ENCODE measurements at regions not wholly inside any gene's neighbourhood (a gene's known extent, or its start where the extent isn't known, plus 50 kb on each side); places are given as distances from the start of the nearest gene placed in this dataset.
"Not testable (repeated sequence)": the region's sequence is repeated elsewhere in the genome, so short reads cannot be mapped to it uniquely, and the experiment has no call there.

DNA sequence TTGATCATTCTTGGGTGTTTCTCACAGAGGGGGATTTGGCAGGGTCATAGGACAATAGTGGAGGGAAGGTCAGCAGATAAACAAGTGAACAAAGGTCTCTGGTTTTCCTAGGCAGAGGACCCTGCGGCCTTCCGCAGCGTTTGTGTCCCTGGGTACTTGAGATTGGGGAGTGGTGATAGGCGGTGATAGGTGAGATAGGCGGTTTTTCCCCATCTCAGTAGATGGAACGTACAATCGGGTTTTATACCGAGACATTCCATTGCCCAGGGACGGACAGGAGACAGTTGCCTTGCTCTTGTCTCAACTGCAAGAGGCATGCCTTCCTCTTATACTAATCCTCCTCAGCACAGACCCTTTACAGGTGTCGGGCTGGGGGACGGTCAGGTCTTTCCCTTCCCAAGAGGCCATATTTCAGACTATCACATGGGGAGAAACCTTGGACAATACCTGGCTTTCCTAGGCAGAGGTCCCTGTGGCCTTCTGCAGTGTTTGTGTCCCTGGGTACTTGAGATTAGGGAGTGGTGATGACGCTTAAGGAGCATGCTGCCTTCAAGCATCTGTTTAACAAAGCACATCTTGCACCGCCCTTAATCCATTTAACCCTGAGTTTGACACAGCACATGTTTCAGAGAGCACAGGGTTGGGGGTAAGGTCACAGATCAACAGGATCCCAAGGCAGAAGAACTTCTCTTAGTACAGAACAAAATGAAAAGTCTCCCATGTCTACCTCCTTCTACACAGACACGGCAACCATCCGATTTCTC, 86.2 kb downstream of the OR2B2 start:
- not testable (repeated sequence) for DNase-seq

DNA sequence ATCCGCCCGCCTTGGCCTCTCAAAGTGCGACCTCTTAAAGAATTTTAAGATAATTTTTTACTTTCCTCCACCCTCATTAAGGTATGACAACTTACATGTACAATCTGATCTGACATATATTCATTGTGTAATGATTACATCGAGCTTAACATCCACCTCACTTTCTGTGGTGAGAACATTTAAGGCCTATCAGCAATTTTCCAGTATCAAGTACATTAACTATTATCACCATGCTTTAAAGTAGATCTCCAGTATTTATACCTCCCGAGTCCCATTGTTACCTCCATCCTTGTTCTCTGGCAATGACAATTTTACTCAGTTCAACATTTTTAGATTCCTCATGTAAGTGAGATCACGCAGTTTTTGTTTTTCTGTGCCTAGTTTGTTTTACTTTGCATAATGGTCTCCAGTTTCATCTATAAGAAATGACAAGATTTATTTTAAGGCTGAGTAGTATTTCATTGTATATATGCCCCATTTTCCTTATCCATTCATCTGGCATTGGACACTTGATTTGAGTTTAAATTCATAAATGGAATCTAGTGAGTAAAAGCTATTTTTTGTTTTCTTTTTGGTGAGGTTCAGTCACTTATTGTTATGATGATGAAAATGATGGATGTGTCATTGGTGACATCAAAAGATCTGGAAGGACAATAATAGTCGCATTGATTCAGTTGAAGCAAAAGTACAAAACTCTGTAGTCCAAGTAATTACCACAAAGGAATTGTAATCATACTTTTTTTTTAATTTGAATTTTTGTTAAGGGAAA, 87.0 kb downstream of the OR2B2 start:
- no peak for DNase-seq

DNA sequence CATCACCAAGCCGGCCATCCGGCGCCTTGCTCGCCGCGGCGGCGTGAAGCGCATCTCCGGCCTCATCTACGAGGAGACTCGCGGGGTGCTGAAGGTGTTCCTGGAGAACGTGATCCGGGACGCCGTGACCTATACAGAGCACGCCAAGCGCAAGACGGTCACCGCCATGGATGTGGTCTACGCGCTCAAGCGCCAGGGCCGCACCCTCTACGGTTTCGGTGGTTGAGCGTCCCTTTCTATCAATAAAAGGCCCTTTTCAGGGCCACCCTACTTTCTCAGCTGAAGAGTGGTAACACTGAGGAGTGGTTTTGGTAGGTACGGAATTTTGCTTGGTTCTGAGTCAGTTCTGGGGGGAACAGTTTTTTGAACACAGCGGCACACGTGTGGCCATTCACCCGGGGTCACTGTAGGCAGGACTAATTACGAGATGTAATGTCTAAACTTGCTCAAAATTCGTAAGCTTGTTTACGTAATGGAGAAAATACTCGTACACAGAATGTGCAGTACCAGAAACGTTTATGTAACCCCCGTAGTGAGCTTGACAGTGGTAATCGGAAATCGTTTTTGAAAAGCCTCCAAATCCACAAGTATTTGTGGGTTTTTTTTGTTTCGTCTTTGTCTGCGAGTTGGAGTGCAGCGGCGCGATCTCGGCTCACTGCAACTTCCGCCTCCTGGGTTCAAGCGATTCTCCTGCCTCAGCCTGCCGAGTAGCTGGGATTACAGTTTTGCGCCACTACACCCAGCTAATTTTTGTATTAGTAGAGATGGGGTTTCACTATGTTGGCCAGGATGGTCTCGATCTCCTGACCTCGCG, 87.8 kb downstream of the OR2B2 start:
- DNase-seq = not testable (repeated sequence)

DNA sequence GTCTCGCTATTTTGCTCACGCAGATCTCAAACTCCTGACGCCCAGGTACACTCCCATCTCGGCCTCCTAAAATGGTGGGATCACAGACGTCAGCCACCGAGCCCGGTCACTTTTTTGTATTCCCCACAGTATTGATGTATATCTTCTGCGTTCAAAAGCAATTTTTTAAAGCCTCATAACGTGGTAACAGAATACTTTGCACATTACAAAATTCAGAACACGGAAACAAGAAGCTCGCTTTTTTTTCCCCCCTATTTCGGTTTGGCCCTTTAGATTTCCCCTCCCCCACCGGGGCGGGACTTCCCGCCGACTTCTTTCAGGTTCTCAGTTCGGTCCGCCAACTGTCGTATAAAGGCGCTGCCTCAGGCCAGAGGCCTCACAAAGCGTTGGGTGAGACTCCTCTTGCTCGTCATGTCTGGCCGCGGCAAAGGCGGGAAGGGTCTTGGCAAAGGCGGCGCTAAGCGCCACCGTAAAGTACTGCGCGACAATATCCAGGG, 88.4 kb downstream of the OR2B2 start:
- not testable (repeated sequence) for DNase-seq

DNA sequence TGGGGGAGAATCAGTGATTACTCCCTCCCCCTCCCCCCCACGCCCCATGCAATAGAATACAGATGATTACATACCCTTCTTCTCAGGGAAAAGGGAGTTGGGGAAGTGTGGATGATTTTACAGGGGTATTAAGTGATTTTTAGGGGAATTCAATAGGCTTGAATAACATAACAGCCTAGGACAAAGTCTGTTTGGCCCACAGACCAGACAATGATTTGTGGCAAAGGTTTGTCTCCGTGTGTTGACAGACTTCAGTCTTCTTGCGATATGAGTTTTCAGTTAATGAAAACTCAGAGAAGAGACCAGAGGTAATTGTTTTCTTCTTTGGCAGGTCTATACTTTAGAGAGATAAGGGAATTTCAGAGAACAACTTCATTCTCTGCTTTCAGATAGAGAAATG, 95.3 kb downstream of the OR2B2 start:
- DNase-seq = no peak

DNA sequence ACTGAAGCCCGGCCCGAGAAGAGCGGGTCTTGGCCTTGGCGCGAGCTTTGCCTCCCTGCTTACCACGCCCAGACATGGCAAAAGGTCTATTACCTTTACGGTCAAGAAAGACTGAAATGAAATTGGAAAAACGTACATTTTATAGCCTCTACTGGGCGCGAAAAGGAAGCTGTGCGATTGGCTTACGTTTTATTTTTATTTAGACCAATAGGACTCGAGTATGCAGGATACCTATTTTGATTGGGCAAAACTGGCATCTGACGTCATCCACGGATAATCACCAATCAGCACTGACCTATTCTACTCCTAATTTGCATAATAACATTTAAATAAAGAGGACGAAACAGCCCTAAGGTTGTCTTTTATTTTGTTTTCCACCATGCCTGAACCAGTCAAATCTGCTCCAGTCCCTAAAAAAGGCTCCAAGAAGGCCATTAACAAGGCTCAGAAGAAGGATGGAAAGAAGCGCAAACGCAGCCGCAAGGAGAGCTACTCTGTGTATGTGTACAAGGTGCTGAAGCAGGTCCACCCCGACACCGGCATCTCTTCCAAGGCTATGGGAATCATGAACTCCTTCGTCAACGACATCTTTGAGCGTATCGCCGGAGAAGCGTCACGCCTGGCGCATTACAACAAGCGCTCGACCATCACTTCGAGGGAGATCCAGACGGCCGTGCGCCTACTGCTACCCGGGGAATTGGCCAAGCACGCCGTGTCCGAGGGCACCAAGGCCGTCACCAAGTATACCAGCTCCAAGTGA, 97.4 kb downstream of the OR2B2 start:
- DNase-seq = no peak

- DNase-seq = not testable (repeated sequence)
These were observed 97.9 kb downstream of the OR2B2 start for GRCh38 chr6:27814415-27814664.

DNA sequence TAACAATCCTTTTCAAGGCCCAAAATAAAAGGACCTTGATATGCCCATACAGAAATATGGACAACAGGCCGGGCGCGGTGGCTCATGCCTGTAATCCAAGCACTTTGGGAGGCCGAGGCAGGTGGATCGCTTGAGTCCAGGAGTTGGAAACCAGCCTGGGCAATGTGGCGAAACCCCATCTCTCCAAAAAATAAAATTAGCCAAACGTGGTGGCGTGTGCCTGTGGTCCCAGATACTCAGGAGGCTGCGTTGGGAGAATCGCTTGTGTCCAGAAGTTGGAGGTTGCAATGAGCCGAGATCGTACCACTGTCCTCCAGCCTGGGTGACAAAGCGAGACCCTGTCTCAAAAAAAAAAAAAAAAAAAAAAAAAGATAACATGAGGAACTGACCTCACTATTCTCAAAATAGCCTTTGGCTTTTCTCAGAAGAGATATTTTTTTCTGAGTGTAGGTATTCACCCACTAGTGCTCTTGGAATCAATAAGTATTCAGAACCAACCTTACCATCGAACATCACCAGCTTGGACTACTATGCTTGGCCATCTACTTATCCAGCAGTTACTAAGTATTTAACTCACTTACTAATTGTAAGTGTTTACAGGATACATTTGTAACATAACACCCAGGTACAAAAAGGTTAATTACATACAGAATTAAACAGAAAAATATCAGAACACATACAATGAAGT, 99.2 kb downstream of the OR2B2 start:
- DNase-seq = no peak

DNA sequence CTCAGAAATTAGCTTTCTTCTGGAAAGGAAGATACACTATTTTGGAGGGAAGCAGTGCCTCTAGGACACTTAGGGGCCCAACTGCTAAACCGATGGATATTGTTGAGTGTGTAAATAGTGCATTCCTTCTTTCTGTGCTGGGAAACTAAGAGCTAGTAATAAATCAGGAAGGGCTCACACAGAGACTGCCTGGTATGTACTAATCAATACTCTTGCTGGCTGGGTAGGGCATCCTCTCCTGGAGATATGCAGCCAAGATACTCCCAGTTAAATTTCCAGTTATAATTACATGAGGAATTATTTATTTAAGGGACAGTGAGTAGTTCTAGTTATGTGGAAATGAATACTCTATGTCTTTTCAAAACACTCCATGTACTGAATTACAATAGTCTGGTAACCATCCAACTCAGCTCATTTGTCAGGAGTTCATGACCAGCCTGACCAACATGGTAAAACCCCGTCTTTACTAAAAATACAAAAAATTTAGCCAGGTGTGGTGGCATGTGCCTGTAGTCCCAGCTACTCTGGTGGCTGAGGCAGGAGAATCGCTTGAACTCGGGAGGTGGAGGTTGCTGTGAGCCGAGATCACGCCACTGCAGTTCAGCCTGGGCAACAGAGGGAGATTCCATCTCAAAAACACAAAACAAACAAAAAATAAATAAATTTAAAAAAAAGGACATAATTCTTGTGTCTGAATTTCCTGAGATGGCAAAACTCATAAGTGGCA, 100.0 kb downstream of the OR2B2 start:
- DNase-seq = no peak

- DNase-seq = no peak
These were observed 100.8 kb downstream of the OR2B2 start for GRCh38 chr6:27811451-27811772.

DNA sequence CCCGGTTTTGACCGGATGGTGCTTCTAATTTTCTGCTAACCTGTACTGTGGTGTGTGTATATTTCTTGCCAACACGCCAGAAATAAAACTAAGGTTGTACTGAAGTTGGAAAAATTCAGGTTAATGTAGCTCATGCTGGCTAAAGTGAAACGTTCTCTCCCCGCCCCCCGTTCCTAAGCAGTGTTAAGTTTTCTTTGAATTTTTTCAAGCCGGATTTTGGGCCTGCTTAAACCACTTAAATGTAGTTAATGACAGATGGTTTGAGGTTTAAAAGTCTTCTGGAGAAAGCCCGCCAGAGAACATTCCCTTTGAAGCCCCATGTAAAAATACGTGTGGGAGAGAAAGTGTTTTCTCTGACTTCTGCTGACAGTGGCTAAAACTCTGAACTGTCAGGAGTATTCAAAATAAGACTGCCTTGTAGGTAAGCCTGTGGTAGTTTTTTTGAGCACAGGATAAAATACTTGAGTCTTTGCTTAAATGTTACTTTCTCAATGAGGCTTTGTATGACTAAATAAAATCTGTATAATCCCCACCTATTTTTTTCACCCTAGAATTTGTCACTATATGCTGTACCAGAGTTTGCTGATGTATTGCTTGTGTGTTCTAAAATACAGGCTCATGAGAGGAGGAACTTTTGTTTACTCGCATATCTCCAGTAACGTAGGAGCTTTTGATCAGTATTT, 101.3 kb downstream of the OR2B2 start:
- no peak for DNase-seq

DNA sequence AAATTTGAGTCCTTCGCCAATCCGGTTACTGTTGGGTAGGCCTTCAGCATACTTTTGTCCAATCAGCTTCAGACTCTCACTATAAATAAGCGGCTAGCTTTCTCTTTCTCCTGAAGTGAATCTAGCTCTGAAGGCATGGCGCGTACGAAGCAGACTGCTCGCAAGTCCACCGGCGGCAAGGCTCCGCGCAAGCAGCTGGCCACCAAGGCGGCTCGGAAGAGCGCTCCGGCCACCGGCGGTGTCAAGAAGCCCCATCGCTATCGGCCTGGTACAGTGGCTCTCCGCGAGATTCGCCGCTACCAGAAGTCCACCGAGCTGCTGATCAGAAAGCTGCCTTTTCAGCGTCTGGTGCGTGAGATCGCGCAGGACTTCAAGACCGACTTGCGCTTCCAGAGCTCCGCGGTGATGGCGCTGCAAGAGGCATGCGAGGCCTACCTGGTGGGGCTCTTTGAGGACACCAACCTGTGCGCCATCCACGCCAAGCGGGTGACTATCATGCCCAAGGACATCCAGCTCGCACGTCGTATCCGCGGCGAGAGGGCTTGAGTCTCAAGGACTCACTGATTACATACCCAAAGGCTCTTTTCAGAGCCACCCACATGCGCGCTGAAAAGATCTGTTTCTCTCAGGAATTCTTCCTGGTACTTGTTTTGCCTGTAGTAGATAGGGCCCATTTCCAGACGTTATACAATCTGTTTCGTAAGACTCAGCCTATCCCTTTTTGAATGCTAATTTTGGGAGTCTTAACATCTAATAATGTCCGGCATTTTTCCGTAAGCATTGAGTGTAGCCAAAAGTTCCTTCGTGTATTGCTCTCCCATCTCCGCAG, 102.0 kb downstream of the OR2B2 start:
- peak; percentile 88 for DNase-seq

GRCh38 chr6:27809067-27809938, 102.9 kb downstream of the OR2B2 start:
- no peak for DNase-seq

- not testable (repeated sequence) for DNase-seq
These were observed 103.7 kb downstream of the OR2B2 start for GRCh38 chr6:27808242-27809066.

GRCh38 chr6:27807441-27808241, 104.6 kb downstream of the OR2B2 start:
- peak; percentile 76 for DNase-seq

DNA sequence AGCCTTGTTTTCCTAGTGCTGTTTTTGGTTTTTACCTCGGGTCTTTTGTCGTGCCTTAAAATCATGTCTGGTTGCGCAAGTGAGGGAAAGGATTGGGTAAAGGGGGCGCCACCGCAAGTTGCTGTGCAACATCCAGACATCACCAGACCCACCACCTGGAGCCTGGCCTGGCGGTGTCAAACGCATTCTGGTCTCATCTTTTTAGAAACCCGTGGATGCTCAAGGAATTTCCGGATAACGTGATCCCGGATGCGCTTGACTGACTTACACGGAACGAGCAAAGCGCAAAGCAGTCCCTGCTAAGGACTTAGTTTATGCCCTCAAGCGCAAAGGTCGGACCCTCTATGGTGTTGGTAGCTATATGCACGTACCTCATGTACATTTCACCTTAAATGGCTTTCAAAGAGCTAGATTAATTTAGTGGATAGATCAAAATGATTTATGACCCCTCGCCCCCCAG, 105.2 kb downstream of the OR2B2 start:
- no peak for DNase-seq

GRCh38 chr6:27805347-27805746, 106.8 kb downstream of the OR2B2 start:
- no peak for DNase-seq

Data from NCI-H2081 treated with DMSO at 0.1 percent for 48 hours (cell line).